ENCODE measurements at regions not wholly inside any gene's neighbourhood (a gene's known extent, or its start where the extent isn't known, plus 50 kb on each side); places are given as distances from the start of the nearest gene placed in this dataset.
"Not testable (repeated sequence)": the region's sequence is repeated elsewhere in the genome, so short reads cannot be mapped to it uniquely, and the experiment has no call there.

DNA sequence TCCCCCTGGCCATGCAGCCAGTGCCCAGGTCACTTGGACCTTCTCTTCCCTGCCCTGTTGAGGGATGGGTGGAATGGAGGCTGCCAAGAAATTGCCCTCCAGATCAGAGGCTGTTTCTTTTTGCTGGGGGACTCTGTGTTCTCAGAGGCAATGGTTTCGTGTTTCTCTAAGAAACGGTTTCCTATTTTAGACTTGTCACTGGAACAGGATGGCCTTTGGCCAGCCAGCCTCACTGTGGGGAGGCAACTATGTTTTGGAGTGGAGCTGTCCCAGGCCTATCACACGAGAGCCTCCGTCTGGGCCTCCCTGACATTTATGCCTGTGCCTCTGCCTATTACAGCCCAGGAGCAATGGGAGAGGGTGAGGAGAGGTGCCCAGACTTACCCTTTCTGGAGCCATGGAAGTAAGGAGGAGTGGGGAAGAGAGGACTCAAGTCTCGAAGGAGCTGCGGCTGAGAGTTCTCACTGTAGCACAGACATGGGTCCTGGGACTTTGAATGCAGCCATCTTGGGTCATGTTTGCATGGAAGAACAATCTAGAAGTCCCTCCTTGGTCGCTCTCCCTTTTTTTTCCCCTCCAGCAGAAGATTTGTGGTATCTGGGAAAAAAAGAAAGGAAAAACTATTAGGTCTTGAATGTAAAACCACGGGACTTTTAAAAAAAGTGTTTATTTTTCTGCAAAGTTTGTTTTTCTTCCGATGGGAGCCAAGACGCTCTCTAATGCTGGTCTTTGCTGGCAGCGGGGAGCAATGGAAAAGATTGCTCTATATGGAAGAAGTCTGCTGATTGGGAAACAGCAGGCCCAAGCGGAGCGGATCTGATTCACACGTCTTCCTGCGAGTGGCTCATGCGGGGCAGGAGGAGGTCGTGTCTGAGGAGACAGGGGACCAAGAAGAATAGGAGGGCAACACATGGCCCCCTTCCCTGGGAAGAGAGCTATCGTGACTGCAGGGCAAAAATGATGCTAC is 219.2 kb downstream of the FOXD2 start:
- in situ Hi-C loops (cut with HindIII; ENCODE audit: low sequenced_read_pairs), result no loop called here

DNA sequence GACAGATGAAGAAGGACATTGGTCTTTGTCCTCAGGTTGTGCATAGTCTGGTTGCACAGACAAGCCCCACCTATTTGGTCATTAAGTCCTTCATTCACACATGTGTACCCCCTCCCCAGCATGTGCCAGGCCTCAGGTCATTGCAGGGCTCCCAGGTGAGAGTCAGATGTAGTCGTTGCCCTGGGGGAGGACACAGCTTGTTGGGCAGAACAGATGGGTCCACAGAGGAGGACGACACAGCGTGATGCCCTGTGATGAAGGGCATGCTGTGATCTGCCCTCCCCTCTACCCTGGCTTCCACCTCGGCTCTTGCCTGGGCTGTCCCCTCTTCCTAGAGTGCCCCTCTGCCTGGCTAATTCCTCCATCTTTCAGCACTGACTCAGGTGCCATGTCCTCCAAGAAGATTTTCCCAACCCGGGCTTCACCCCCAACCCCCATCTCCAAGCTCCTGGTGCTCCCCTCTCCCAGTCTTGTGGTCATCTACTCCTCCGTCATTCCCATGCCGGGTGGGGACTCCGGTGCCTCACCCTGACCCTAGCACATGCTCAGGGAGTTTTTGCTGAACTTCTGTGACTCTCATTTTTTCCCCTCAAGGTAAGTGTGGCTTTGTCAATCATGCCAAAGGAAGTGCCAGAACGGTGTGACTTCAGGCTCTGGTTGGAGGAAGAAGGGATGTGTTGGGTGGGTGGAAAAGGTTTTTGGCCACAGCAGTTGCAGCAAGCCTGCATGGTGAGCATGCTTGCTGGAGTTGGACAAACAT is 220.5 kb downstream of the FOXD2 start:
- in situ Hi-C loops (cut with HindIII; ENCODE audit: low sequenced_read_pairs), result no loop called here

DNA sequence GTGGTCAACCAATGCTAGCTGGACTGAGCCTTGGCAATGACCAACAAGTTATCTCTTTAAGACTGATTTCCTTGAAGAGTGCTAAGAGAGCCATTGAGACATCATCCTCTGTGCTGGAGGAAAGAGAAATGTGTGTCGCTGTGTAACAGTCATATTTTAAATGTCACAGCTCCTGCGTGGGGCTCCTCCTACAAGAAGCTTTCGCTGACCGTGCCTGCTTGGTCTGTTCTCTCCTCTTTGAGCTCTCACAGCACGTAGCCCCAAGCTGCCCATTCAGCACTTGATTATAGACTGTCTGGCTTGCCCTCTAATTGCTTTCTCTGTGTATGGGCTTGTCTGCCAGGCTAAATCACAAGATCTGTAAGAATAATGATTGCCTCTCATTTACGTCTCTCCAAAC is 221.3 kb downstream of the FOXD2 start:
- in situ Hi-C loops (cut with HindIII; ENCODE audit: low sequenced_read_pairs), result no loop called here

DNA sequence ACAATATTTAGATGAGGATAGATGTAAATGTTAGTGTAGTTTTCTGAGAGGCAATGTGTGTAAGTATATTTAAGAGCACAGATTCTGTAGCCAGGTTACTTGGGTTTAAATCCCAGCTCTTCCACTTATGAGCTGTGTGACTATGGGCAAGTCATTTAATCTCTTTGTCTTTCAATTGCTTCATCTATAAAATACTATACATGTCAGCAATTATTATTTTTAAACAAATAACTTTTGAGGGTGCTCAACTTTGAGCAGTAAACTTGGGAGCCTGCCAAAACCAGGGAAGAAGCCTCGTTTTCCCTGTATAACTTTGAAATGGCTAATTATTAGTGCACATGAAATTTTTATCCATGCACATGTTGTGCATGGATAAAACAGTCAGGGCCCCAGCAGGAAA is 222.8 kb downstream of the FOXD2 start:
- in situ Hi-C loops (cut with HindIII; ENCODE audit: low sequenced_read_pairs), result no loop called here

DNA sequence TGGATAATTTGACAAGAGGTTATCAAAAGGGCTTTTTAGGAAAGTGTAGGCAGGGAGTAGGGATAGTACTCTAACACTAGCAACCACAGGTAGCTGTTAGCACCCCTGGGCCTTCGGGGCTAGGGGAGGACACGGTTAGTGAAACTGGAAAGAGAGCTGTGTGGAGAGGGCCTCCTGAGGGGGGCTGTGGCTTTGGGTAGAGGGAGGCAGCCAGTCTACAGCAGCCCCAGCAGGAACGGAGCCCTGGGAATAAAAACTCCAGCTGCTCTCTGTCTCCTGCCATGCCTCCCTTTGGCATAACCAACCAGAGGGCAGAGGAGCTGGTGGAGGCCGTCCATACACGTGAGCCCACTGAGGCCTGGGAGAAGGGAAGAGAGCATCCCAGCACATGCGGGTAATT is 223.2 kb downstream of the FOXD2 start:
- in situ Hi-C loops (cut with HindIII; ENCODE audit: low sequenced_read_pairs), result no loop called here

DNA sequence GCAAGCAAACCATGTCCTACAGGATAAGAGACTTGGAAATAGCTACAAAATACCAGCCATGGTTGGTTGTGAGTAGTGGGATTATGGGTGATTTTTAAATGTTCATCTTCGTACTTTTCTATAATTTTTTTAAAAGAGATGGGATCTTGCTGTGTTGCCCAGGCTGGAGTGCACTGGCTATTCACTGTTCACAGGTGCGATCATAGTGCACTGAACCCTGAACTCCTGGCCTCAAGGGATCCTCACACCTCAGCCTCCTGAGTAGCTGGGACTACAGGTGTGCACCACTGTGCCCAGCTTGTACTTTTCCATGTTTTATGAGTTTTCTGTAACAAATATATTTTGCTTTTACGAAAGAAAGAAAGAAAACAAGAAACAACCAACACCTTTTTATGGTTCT is 224.2 kb downstream of the FOXD2 start:
- in situ Hi-C loops (cut with HindIII; ENCODE audit: low sequenced_read_pairs), result no loop called here

DNA sequence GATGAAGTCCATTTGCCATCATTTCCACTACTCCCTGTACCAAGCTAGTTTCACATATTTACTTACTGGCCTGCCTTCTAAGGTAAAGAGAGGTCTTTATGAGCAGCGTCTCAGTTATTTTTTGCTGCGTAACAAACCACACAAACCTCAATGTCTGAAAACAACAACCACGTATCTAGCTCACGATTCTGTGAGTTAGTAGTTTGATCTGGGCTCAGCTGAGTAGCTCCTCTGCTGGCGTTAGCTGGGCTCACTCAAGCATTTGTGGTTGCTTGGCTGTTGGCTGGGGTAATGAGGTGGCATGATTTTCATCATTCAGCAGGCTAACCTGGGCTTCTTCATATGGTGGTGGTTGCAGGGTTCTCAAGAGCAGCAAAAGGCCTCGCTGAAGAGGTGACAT is 225.4 kb downstream of the FOXD2 start:
- in situ Hi-C loops (cut with HindIII; ENCODE audit: low sequenced_read_pairs), result no loop called here

DNA sequence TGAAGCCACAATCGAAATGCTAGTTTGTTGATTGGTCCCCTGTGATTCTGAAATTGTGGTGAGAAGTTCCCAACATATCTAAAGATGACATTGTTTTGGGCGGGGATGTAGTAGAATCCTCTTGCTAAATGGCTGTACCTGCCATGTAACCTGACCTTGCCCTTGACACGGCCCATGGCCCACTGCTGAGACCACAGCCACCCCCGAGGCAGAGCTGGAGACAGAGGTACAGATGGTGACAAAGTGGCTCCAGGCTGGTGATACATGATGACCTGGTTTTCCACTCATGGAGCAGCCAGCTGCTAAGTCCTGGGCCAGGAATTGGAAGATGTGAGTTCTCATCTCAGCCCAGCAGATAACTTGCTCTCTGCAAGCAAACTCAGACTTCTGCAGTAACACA is 226.5 kb downstream of the FOXD2 start:
- in situ Hi-C loops (cut with HindIII; ENCODE audit: low sequenced_read_pairs), result no loop called here

DNA sequence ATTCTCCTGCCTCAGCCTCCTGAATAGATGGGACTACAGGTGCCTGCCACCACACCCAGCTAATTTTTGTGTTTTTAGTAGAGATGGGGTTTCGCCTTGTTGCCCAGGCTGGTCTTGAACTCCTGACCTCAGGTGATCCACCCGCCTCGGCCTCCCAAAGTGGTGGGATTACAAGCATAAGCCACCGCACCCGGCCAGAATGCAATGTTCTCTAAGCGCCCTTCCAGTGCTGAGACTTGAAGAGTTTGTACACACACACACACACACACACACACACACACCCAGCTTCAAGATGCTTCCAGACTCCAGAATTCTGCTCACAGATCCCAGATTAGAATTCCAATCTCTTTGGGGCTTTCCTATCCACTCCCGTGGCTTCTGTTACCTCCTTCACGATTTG is 227.1 kb downstream of the FOXD2 start:
- in situ Hi-C loops (cut with HindIII; ENCODE audit: low sequenced_read_pairs), result not testable (repeated sequence)

DNA sequence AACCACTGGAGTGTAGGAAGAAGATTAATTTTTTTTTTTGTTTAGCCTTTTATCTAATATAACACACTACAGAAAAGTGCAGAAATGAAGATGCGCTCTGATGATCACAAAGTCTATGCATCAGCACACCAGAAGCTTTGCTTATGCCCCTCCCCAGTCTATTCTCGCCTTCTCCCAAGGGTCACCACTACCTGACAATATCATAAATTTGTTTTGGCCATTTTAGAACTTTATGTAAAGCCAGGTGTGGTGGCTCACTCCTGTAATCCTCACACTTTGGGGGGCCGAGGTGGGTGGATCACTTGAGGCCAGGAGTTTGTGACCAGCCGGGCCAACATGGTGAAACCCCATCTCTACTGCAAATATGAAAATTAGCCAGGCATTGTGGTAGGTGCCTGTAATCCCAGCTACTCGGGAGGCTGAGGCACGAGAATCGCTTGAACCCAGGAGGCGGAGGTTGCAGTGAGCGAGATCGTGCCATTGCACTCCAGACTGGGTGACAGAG is 231.3 kb downstream of the FOXD2 start:
- in situ Hi-C loops (cut with HindIII; ENCODE audit: low sequenced_read_pairs), result no loop called here

DNA sequence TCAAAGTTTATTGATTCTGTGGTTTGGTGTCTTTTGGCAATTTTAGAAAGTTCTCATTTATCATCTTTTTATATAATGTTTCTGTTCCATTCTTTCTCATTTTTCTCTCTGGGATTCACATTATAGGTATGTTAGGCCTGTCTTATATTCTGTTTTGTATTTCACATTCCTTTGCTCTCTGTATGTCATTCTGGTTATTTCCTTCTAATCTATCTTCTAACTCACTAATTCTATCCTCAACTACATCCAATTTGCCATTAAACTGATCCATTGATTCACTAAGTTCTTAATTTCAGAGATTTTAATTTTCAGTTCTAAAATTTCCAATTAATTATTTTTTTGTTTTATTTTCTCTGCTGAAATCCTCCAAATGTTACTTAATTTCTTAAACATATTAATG is 234.8 kb downstream of the FOXD2 start:
- in situ Hi-C loops (cut with HindIII; ENCODE audit: low sequenced_read_pairs), result no loop called here

DNA sequence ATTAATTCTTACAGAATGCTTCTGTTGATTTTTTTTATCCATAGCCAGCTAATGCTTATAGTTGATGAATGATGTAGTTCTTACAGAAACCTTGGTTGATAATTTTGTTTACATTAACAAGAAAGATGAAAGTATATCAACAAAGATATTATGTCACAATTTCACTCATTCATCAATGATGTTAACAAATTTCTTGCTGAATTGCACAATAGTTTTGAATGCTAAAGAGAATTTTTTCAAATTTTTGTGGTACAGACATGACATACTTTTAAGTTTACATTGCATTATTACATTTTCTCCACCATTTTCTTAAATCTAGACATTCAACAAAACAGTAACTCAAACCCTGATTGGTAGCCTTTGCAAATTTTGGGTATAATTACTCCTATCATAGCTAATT is 236.3 kb downstream of the FOXD2 start:
- in situ Hi-C loops (cut with HindIII; ENCODE audit: low sequenced_read_pairs), result no loop called here

DNA sequence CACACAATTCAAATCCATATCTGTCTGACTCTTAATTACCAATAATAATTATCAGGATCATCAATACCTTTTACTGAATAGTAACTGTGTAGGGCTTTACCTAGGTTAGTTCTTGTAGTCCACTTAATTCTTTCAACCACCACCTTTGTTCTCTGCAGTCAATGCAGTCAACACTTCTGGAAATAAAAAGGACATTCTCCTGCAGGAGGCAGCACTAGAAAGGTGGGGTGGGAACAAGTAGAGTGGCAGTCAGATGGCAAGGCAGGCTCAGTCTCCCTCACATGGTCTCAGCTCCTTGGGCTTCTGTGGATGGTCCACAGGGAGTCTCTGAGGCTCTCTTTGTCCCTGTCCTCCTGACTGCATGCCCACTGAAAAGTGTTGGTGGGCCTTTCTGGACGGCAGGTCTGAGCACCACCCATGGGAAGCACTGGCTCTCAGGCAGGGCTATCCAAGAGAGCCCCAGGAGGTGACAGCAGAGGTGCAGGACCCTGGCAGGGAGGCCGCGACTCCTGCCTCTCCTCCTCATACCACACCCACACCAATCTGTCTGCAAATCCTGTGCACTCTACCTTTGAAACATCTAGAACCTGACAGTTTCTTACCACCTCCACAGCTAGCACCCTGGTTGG is 237.3 kb downstream of the FOXD2 start:
- in situ Hi-C loops (cut with HindIII; ENCODE audit: low sequenced_read_pairs), result no loop called here

DNA sequence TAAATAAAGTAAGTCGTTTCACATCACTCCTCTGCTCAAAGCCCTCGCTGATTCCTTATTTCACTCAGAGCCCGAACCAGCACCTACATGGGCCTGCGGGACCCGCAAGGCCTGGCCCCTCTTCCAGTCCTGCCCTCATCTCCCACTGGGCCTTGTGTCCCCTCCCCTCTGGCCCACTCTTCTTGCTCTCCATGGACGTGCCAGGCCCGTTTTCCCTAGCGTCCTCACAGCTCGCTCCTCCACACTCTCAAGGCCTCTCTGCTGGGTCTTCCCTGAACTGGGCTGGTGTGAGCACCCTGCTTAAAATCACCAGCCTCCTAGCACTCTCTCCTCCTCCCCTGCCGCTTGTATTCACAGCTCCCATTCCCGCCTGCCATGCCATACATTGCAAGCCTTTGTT is 237.9 kb downstream of the FOXD2 start:
- in situ Hi-C loops (cut with HindIII; ENCODE audit: low sequenced_read_pairs), result no loop called here

DNA sequence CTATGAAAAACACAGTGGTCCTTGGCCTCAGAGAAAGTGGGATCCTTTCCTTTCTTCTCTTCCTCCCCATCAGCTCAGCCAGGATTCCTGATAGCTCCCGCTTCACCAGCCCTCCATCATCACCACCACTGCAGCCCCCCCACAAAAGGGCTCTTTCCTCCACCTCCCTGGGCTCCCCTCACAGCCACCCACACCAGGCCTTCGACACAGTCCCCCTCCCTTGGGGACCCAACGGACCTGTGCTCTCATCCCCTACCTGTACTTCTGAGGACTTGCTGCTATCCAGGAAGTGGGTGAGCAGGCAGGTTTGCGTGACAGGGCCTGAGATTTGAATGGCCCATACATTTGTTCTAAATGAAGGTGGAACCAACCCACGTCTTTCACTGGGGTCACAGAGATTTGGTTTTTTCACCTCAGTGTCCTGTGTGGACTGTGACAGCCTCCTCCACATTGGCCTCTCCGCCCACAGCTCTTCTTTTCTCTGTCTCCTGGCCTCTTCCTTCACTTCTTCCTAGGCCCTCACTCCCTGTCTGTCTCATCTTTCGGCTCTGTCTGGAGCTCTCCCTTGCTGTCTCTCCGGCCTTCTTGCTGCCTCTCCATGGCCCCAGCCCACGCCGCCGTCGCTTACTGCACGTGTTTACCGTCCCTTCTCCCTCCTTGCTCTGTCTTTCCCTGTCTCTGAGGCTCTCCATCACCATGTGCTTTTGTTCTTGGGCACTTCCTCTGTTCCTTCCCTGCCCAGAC is 238.6 kb downstream of the FOXD2 start:
- in situ Hi-C loops (cut with HindIII; ENCODE audit: low sequenced_read_pairs), result no loop called here

DNA sequence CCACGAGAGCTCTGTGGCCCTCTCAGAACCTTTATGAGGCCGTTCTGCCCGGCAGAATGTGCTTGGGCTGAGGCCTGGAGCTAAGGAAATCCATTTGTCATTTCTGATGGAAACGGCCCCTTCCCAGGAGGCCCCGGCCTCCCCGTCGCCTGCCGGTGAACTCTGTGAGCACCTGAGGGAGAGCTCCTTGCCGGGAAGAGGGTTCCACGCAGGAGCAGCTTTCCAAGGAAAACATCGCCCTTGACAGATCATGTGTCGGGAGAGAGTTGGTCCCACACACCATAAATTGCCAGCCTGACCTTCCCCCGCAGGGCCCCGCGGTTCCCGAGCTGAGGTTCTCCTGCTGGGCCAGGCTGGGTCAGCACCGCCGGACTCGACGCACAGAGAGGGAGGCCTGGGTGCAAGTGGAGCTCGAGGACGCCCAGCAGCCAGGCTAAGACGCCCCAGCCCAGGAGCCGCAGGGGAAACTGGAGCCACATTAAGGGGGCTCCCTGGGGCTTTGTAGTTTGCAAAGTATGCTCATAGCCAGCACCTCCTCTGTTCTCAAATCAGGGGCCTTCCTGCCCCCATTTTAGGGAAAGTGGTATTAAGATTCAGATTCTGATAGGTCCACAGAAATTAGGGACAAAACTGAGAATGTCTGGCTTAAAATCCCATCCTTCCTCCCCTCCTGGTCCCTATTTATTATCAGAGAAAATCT is 239.5 kb downstream of the FOXD2 start:
- in situ Hi-C loops (cut with HindIII; ENCODE audit: low sequenced_read_pairs), result no loop called here

DNA sequence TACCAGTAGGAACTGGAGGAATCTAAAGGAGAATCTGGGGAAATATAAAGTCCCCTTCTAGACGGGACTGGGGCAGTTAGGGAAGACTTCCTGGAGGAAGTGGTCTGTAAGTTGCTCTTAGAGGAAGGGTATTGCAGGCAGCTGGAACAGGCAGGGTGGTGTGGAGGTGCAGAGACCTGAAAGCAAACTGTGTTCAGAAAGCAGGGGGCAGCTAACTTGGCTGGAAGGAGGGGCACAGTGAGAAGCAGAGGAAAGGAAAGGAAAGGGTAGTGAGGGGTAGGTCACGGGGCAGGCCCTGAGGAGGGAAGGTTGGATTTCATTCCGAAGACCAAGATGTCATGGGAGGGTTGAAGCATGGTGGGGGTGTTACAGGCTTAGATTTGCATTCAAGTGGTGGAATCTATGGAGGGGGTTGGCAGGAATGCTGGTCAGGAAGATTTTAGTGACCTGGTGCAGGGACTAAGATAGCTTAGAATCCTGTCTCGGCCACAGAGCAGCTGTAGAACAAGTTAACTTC is 240.7 kb downstream of the FOXD2 start:
- in situ Hi-C loops (cut with HindIII; ENCODE audit: low sequenced_read_pairs), result no loop called here

DNA sequence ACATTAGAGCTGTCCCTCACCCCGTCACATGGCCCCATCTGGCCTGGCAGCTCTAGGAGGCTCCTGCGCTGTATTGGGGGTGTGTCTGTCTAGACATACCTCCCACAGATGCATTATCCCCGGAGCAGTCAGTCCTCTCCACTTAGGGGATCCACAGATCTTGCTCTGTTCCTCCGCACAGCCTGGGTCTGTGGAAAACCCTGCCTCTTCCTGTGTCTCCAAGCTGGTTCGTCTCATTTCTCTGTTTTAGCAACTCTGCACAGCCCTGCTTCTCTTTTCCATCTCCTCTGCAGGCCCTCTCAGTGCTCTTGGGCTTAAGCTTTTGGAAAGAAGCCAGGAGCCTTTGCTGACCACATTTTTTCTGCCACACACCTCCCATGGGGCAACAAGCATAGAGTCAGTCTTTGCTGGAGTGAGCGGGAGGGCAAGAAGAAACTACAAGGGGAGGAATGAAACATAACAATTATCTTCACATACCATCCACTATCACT is 241.5 kb downstream of the FOXD2 start:
- in situ Hi-C loops (cut with HindIII; ENCODE audit: low sequenced_read_pairs), result no loop called here

DNA sequence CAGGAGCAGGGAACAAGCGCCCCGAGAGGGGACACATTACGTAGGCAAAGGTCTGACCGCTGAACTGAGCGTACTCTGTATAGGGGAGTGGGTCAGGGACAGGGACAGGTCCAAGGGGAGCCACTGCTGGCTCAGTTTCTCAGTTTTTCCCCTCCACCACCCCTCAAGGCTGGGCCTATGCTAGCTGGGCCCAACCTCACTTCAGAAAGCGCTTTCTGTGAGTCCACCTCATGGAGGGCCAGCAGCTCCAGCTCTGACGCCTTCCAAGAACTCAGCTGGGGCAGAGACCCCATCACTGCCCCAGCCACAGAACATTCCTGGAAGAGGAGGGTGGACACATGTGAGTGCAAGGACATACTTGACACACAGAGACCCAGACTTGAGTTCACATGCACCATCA is 242.0 kb downstream of the FOXD2 start:
- in situ Hi-C loops (cut with HindIII; ENCODE audit: low sequenced_read_pairs), result no loop called here
